Frontal cortex (tissue), 3 donors: ENCODE measurements at regions not wholly inside any gene's neighbourhood (a gene's known extent, or its start where the extent isn't known, plus 50 kb on each side); places are given as distances from the start of the nearest gene placed in this dataset.
"Not testable (repeated sequence)": the region's sequence is repeated elsewhere in the genome, so short reads cannot be mapped to it uniquely, and the experiment has no call there.

Experiments
- DNase-seq, 2 donors: peaks; one replicate each; pipeline ENCODE4 v3.0.0; 2012; ENCODE audit warnings: low spot score in 2 of 2
- FAIRE-seq: peaks from 2 replicates; lab custom pipeline; 2012; peaks lifted over from hg19 to GRCh38; lab: Jason Lieb, UNC
- donor health status: control.
- donor health status: control.
- donor health status: control.

DNA sequence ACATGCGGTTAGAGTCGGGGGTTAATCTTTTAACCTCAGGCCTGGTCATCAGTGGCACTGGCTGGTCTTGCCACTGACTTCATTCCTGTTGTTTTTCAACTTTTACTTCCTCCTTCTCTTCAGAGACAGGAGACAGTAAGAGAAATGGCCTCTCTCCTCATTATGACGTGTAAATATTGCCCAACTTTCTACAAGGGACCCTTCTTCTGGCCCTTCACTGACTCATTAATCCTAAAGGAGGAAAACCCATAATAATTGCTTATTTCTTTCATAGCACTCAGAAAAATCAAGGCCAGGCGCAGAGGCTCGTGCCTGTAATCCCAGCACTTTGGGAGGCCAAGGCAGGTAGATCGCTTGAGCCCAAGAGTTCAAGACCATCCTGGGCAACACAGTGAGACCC, 89.3 kb upstream of the SLC1A4 start:
- DNase-seq = not testable (repeated sequence)

DNA sequence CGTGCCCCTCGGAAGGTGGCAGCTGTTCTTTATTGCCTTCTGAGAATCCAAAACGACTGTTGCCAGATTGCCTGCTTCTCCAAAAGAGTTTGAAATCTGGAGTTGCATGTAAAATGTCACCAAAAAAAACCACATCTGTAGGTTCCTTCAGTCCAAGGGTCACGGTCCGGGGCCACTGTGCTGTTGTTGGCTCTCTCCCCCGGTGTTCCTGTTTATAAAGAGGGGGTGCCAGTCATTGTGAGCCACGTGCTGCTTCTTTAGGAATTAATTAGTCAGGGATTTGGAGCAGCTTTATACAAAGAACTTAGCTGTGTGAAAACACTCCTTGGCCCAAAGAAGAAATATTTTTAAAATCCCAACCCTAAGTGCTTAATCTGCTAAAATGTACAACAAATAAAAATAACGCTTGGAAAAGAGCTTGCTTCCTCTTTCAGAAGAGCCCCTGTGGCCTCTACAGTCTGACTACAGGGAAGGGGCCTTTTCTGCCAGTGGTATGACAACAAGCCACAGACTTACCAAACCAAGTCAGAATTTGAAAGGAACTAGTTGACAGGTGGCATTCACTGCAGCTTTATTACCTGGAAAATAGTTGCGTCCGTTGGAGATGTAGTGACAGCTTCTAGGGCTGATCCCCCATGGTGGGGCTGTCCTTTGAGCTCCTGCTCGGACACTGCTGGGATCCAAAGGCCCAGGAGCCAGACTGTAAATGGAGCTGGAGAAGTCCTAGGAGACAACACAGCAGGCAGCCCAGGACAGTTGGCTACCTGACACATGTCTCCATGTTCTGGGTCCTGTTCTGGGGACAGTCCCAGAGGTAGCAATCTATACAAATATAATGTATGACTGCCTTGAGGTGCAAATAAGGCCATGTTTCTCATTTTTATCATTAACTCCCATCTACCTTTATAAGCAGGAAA, 84.5 kb upstream of the SLC1A4 start:
- FAIRE-seq = no peak

More for the DNA sequence above, 89.3 kb upstream of the SLC1A4 start:
- FAIRE-seq = not testable (repeated sequence)

DNA sequence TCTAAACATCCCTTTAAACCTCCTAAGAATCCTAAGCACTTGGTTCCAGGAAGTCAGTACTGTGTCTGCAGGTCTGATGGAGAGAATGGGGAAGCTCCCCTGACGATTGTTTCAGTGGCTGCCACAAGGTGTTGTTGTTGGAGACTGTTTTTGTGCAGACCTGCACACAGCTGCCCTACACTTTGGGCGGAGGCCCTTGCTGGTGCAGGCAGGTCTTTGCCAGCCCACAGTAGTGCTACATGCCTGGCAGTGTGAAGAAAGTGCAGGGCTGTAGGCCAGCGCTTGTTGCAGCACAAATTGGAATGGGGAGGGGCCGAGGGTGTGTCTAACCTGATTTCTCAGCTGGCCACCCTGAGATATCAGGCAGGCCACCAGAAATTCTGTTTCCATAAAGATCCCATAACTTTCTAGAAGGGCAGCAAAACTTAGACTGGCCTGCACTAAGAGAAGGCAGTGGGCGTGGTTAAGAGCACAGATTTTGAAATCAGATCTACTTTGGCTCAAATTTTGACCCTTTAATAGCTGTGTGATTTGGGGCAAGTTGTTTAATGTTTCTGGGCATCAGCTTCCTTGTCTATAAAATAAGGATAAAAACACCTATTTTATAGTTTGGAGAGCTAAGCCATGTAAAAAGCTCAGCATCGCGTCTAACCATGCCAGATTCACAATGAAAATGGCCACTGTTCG, 83.7 kb upstream of the SLC1A4 start:
- DNase-seq (no peak), FAIRE-seq (no peak)

More for the DNA sequence above, 84.5 kb upstream of the SLC1A4 start:
- DNase-seq = no peak

DNA sequence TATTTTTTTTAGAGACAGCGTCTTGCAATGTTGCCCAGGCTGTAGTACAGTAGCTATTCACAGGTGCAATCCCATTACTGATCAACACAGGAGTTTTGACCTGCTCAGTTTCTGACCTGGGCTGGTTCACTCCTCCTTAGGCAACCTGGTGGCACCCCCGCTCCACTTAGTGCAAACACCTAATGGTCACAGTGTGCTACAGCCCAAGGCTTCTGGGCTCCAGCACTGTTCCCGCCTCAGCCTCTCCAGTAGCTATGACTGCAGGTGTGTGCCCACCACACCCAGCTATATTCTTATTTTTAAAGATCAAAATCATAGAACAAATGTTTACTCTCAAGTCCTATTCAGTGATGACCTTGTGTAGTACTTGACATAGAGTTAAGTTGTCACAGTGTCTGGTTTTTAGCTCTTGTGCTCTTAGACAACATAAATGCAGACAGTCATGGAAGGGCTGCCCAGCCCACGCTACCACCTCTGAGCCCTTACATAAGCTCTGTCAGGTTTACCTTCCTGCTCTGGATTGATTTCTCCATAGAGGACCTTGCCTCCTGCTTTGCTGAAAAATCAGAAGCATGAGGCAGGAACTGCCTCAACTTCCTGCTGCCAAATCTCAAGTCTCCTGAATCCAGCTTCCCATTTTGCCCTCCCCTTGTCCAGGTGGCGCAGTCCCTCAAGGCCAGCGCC, 82.2 kb upstream of the SLC1A4 start:
- no peak for FAIRE-seq
- DNase-seq = no peak

DNA sequence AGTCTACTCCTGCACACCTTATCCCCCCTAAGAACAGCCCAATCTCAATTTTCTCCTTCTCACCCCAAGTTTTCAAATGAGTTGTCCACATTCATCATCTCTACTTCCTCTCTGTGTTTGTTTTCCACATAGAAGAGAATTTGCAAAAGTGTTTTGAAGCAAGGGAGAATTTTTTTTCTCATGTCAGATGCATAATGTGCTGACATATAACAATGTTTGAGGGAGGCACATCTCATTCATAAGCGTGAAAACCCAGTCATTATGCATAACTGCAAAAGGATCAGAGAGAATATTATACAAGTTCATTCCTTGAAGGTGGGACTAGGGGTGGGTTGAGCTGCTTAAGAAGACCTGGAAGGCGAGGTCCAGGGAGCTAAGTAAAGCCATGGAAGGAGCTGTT, 80.8 kb upstream of the SLC1A4 start:
- FAIRE-seq (no peak), DNase-seq (no peak)

DNA sequence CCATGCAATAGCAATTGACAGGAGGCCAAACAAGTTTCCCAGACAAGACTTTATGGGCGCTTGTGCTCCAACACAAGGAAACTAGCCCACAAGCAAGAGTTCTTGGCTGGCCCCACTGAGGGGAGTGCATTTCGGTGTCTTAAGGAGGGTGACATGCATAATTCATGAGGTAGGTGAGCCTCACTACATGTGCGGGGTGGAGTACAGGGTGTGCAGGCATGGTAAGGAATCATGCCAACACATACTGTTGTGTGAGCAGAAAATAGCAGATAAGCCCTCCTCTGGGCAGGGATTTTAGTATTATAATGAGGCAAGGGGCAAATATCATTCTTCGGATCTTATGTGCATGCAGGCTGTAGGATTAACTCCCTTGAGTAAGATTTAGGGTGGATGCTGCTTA, 78.7 kb upstream of the SLC1A4 start:
- FAIRE-seq (no peak), DNase-seq (no peak)

DNA sequence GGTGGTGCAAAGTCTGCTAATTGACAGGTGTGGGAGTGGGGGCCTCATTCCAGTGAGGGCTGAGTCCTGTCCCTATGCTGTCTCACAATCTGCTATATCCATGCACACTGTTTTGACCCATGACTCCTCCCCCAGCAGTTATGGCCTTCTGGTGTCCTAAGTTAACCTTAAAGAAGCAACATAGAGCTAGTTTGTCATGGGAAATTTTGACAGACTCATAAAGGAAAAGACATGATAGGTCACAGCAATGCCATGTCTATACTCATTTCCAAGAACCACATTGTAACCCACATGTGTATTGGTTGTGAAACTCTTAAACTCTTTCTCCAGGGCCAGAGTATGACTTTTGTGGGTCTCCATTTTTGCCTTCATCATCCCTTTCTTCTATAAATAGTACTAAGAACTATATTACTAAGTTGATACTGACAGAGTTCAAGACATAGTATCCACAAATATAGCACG, 78.2 kb upstream of the SLC1A4 start:
- DNase-seq (no peak), FAIRE-seq (no peak)

DNA sequence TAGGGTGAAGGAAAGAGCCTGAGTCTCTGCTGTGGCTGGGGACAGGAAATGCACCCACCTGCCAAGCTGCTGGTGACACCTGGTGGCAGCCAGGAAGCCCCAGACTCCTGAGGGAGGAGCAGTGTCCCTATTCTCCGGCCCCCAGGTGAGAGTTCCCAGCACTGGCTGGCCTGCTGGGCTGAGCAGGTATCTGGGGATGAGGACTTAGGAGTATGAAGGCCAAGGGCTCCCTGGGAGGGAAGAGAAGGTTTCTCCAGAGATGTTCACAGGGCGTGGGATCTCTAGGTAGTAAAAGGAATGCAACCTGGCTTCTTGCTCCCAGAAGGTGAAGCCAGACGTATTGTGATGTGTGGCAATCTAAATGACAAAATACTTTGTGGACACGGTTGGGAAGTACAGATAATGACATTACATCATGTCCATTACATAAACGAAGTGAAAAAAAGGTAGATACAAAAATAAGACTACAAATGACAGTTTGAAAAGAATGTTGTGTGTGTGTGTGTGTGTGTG, 75.8 kb upstream of the SLC1A4 start:
- no peak for FAIRE-seq
- no peak for DNase-seq

DNA sequence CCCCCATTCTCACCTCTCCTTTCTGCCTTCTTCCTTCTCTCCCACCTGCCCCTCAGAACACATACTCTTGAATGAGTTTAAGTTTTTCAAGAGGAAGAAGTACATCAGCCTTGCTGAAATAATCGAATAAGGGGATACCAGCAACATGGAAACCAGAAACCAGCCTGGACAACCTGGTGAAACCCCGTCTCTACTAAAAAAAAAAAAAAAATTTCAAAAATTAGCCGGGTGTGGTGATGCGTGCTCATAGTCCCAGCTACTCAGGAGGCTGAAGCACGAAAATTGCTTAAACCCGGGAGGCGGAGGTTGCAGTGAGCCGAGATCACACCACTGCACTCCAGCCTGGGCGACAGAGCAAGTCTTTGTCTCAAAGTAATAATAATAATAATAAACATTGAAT, 75.0 kb upstream of the SLC1A4 start:
- no peak for DNase-seq
- FAIRE-seq = no peak

DNA sequence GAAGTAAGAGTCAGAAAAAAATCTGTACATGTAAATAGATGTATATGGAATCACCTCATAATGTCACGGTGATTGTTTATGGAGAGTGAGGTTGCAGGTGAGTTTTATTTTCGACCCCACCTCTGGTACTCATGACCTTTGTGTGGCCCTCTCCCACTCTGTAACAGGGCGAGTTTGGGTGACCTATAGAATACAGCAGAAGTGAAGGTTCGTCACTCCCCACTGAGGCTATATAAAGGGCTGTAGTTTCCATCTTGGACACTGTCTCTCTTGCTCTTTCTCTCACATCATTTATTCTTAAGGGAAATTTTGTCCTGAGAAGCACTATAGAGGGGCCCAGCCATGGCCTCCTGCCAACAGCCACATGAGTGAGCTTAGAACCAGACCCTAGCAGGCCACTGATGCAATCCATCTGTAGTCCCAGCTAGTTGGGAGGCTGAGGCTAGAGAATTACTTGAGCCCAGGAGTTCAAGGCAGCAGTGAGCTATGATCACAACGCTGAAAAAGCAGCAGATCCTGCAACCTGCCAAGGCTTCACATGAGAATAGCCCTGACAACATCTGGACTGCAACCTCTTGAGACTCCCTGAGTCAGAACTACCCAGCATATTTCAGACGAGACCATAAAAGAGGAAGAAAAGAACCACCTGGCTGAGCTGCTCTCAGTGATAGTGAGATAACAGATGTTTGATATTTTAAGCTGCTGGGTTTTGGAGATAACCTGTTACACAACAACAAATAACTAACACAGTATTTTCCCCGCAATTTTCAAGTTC, 74.3 kb upstream of the SLC1A4 start:
- no peak for DNase-seq

DNA sequence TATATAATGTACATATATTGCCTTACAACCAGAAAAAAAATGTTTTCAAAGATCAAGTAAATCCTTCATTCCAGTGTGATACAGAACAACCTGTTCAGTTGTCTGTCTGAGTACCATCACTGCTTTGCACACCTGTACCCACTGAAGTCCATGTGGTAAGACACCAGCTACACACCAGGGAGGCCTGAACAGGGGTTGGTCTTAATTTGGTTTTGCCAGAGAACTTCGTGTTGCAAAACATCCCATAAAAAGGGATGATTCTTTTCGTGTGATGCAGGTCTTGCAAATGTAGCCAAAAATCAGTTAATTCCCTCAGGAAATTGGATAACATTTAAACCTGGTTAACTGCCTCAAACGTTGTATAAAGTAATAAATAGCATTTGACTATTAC, 73.7 kb upstream of the SLC1A4 start:
- no peak for FAIRE-seq

More for the DNA sequence above, 74.3 kb upstream of the SLC1A4 start:
- FAIRE-seq = no peak

DNA sequence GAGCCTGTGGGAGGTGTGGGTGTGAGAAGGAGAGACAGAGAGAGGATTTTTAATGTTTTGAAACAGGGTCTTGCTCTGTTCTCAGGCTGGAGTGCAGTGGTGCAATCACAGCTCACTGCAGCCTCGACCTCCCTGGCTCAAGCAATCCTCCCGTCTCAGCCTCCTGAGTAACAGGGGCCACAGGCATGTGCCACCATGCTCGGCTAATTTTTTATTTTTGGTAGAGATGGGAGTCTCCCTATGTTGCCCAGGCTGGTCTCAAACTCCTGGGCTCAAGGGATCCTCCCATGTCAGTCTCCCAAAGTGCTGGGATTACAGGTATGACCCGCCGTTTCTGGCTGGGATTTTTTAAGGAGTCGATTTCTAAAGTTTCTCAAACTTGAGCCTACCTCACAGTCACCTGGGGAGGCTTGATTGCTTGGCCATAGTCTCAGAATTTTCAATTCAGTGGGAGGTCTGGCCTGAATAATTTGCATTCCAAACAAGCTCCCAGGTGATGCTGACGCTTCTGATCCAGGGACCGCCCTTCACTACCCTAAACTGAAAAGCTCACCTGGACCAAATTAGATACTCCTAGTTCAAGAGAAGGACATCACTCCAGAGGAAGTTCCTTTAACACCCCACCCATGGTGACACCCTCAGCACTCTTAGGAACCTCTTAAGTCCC, 70.8 kb upstream of the SLC1A4 start:
- DNase-seq (no peak), FAIRE-seq (no peak)

More for the DNA sequence above, 73.7 kb upstream of the SLC1A4 start:
- DNase-seq = no peak

DNA sequence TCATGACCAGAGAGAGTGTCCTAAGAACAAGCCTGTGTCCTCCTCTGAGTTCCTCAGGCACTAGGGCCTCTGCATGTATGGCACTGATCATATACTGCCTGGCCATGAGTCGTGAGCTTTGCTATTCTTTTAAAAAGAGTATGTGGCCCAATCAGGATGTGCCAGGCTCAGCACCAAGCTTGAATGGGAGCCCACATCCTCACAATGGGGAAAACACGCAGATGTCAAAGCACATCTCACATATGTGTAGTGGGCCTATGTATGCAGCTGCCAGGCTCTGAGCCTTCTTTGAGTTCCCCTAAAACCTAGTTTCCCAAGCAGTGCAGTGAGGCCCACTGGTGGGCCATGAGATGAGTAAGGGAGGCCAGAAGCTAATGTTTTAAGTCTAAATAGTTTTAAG, 69.9 kb upstream of the SLC1A4 start:
- FAIRE-seq = no peak
- no peak for DNase-seq

DNA sequence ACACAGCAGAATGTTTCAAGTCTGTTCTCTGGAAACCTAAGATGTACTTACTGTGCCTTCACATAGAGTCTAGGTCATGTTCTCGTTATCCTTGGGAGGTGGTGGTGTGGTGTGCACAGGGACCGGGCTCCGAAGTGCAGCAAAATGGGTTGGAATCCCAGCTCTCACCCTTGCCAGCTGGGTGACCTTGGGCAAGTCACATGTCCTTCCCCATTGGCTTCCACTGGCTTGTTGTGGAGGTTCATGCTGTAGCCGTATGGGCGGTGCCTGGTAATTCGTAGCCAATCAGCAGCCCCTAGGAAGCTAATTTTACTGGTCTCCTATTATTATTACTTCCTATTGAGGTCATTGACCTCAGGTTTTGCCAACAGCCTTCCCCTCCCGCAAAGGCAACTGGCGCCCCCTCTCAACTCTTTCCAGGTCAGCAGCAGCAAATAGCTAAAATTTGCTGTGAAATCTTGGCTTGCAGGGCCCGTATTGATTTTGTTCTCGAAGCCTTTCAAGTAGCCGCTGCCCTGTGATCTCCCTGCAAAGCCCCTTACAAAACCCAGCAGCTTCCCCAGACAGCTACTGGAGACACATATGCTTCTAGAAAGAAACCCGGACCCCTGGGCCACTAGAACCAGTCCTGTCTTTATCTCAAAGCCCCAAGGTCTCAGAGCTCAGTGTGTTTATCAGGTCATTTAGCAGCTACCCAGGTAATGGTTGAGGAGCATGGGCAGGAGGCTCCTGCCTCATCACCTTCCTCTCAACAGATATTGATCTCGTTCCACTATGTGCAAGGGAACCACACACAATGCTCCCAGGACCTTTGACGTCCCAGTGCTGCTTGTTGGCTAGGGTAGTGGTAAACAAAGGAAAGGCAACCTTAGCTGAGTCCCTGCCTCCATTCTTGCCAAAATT, 66.5 kb upstream of the SLC1A4 start:
- FAIRE-seq (no peak), DNase-seq (no peak)

DNA sequence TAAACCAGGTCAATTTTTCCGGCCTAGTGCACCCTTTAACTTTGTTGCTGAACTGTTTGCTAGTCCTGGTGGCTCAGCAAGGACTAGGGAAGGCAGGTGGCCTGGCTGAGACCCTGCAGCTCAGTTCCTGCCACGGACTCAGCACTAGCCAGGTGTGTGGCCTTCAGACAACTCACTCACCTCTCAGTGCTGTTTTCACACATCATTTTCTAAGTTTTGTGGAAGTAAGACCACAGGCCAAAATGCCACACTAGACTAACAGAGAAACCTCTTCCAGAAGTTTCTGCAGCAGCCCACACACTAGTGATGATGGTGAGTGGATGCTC, 65.9 kb upstream of the SLC1A4 start:
- no peak for DNase-seq
- no peak for FAIRE-seq

DNA sequence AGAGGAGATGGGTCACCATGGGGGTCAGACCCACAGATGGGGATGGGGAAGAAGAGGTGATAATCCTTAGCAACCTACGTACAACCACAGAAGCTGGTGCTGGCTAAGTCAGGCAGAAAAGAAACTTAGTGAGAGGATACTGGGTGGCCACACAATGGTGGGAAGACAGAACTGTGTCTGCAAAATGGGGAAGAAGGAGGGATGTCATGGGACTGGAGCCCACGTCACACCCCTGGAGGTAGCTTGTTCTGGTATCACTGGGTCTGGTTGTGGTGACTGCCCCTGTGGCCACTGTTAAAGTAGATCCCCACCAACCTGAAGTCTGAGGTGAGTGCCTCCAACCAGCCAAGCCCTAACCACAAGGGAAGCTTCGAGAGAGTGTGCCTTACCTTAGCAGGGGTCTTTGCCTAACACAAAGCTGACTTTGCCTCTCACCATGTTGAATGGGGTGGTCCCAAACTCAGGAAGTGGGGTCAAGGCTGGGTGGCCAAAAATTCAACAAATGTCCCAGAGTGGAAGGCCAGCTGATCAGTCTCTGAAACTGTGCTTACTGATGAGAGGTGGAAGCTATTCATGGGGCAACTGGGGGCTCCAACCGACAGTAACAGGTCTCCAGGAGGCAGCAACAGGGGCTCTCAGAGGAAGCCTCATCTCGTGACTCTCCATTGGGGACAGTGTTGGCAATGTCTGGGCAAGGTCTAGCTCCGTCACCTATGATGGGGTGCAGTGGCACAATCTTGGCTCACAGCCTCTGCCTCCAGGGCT, 64.8 kb upstream of the SLC1A4 start:
- FAIRE-seq (no peak), DNase-seq (no peak)

DNA sequence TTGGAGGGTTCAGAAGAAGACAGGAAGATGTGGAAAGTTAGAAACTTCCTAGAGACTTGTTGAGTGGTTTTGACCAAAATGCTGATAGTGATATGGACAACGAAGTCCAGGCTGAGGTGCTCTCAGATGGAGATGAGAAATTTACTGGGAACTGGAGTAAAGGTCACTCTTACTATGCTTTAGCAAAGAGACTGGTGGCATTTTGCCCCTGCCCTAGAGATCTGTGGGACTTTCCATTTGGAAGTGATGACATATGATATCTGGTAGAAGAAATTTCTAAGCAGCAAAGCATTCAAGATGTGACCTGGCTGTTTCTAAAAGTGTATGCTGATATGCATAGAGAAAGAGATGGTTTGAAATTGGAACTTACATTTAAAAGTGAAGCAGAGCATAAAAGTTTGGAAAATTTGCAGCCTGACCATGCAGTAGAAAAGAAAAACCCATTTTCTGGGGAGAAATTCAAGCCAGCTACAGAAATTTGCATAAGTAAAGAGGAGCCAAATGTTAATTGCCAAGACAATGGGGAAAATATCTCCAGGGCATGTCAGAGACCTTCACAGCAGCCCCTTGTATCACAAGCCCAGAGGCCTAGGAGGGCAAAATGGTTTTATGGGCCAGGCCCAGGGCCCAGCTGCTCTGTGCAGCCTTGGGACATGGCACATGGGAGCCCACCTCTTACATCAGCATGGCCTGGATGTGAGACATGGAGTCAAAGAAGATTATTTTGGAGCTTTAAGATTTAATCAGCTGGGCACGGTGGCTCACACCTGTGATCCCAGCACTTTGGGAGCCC, 63.1 kb upstream of the SLC1A4 start:
- not testable (repeated sequence) for DNase-seq, FAIRE-seq
